Right atrium auricular region (tissue), 2 donors: ENCODE measurements at regions not wholly inside any gene's neighbourhood (a gene's known extent, or its start where the extent isn't known, plus 50 kb on each side); places are given as distances from the start of the nearest gene placed in this dataset.

Experiments
- DNase-seq: peaks from one replicate; pipeline ENCODE4 v3.0.0-alpha.2; 2019; ENCODE audit warnings: low spot score
- H3K27ac ChIP-seq, 2 donors: fragments of 200-600 bp; sonication (generic); 1 replicate in 1 of 2; 2 replicates in 1 of 2; pipeline ENCODE4 v1.5.1; 2016 to 2019
- H3K27me3 ChIP-seq, 2 donors: fragments of 200-600 bp; sonication (generic); one replicate each; pipeline versions ENCODE4 v1.5.1 to v1.6.0; 2017 to 2019
- H3K36me3 ChIP-seq: fragments of 200-600 bp; sonication (generic); one replicate; pipeline ENCODE4 v1.5.1; 2016
- H3K4me1 ChIP-seq, 2 donors: fragments of 200-600 bp; sonication (generic); one replicate each; pipeline versions ENCODE4 v1.5.1 to v1.6.0; 2017 to 2019
- H3K4me3 ChIP-seq, 2 donors: fragments of 200-600 bp; sonication (generic); 1 replicate in 1 of 2; 2 replicates in 1 of 2; pipeline ENCODE4 v1.5.1; 2017 to 2019; ENCODE audit warnings: mild to moderate bottlenecking in 1 of 2, moderate library complexity in 1 of 2
- H3K9me3 ChIP-seq, 2 donors: fragments of 200-600 bp; sonication (generic); one replicate each; pipeline ENCODE4 v1.5.1; 2019
- CTCF ChIP-seq, 2 donors: fragments of 200-600 bp; sonication (generic); IDR thresholded peaks; one replicate each; pipeline ENCODE4 v1.5.1; 2019; ENCODE audit warnings: antibody characterized with exemption in 2 of 2

GRCh38 chr7:25398418-25398817 is 170.1 kb upstream of the NPVF start:
- H3K27me3 ChIP-seq = no peaks in the 10 kb centered on the region

DNA sequence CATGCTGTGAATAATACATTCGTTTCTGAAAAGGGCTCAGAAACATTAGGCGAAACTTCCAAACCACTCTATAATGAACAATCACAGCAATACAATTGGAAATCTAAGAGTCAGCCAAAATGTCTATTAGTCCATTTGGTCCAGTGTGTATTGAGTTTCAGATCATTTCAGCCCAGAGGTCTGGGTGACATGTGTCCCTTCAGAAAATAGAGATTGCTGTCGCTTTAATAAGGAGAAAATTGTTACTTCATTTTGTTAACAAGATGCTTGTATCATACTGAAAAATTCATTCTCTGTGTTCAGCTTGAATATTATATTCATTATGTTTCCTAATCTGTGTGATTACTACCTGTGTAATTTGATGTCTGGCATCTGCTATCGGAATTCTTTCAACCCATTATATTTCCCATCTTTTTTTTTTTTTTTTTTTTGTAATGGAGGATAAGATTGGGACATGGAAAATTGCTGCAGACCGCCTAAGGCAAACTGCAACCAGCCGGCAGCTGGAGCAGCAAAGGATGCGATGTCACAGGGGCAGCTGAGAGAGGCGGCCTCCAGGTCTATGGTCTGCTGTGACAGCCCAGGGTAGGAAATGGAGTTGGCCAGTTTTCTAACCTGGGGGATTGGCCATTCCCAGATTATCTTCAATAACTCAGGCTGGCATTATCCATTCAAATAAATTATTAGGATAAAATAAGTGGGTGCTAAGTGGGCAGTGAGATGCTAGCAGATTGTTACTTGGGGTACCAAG is 170.9 kb upstream of the NPVF start:
- Histone ChIP-seq H3K4me3 (no peak overlapping the region), H3K27ac (no peak overlapping the region), H3K27me3 (no peaks in the 10 kb centered on the region), H3K4me1 (no peaks in the 10 kb centered on the region), H3K36me3 (no peaks in the 10 kb centered on the region), H3K9me3 (no peaks in the 10 kb centered on the region)
- DNase-seq = no peak
- TF ChIP-seq CTCF (IDR thresholded peaks at IDR 0.05) = no peak

More at GRCh38 chr7:25398418-25398817, 170.1 kb upstream of the NPVF start:
- Histone ChIP-seq H3K9me3 (no peaks in the 10 kb centered on the region), H3K36me3 (no peaks in the 10 kb centered on the region), H3K4me1 (no peaks in the 10 kb centered on the region), H3K4me3 (no peak overlapping the region), H3K27ac (no peak overlapping the region)
- DNase-seq = no peak
- no peak for TF ChIP-seq CTCF (IDR thresholded peaks at IDR 0.05)

GRCh38 chr7:25402532-25402931 is 174.2 kb upstream of the NPVF start:
- Histone ChIP-seq H3K4me1 (no peaks in the 10 kb centered on the region), H3K36me3 (no peaks in the 10 kb centered on the region), H3K27ac (no peak overlapping the region), H3K27me3 (no peaks in the 10 kb centered on the region), H3K4me3 (no peak overlapping the region), H3K9me3 (no peaks in the 10 kb centered on the region)
- no peak for TF ChIP-seq CTCF (IDR thresholded peaks at IDR 0.05)
- DNase-seq = no peak

- no peak for DNase-seq
- no peak overlapping the region for H3K4me3 ChIP-seq
- H3K27me3 ChIP-seq = no peaks in the 10 kb centered on the region
- no peak for TF ChIP-seq CTCF (IDR thresholded peaks at IDR 0.05)
- H3K4me1 ChIP-seq = no peaks in the 10 kb centered on the region
- no peaks in the 10 kb centered on the region for H3K36me3 ChIP-seq
- no peak overlapping the region for H3K27ac ChIP-seq
- H3K9me3 ChIP-seq = no peaks in the 10 kb centered on the region
Observed at GRCh38 chr7:25405736-25406135, 177.4 kb upstream of the NPVF start.

- no peaks in the 10 kb centered on the region for H3K9me3 ChIP-seq
- TF ChIP-seq CTCF (IDR thresholded peaks at IDR 0.05) = no peak
- no peak overlapping the region for H3K27ac ChIP-seq
- H3K27me3 ChIP-seq = no peaks in the 10 kb centered on the region
- H3K4me1 ChIP-seq = no peaks in the 10 kb centered on the region
- no peaks in the 10 kb centered on the region for H3K36me3 ChIP-seq
- no peak for DNase-seq
- no peak overlapping the region for H3K4me3 ChIP-seq
Observed at GRCh38 chr7:25407053-25407452, 178.8 kb upstream of the NPVF start.
